Chondrocyte (in vitro differentiated cells): ENCODE measurements at regions not wholly inside any gene's neighbourhood (a gene's known extent, or its start where the extent isn't known, plus 50 kb on each side); places are given as distances from the start of the nearest gene placed in this dataset.

Experiments
- DNase-seq: peaks from one replicate; pipeline ENCODE4 v3.0.0; 2021; ENCODE audit warnings: mixed read lengths, low spot score
- H3K27ac Mint-ChIP-seq: one replicate; pipeline ENCODE4 v1.8.0; 2021; ENCODE audit warnings: mild to moderate bottlenecking, moderate library complexity, mixed read lengths; ENCODE audit not compliant: unreplicated experiment
- H3K27me3 Mint-ChIP-seq: 2 replicates; pipeline ENCODE4 v1.8.0; 2021; ENCODE audit warnings: low read depth, mixed read lengths
- H3K36me3 Mint-ChIP-seq: 2 replicates; pipeline ENCODE4 v1.8.0; 2021; ENCODE audit warnings: low read depth, mixed read lengths
- H3K4me1 Mint-ChIP-seq: 2 replicates; pipeline ENCODE4 v1.8.0; 2021; ENCODE audit warnings: low read depth, mild to moderate bottlenecking, mixed read lengths
- H3K4me3 Mint-ChIP-seq: one replicate; pipeline ENCODE4 v1.8.0; 2021; ENCODE audit warnings: mild to moderate bottlenecking, moderate library complexity, mixed read lengths; ENCODE audit not compliant: unreplicated experiment
- H3K9me3 Mint-ChIP-seq: 2 replicates; pipeline ENCODE4 v1.8.0; 2021; ENCODE audit warnings: low read depth, mixed read lengths
- CTCF ChIP-seq: fragments of 200-600 bp; sonication (generic); IDR thresholded peaks from 2 replicates; pipeline ENCODE4 v1.5.0; 2021; ENCODE audit warnings: antibody characterized with exemption, mild to moderate bottlenecking, moderate library complexity

DNA sequence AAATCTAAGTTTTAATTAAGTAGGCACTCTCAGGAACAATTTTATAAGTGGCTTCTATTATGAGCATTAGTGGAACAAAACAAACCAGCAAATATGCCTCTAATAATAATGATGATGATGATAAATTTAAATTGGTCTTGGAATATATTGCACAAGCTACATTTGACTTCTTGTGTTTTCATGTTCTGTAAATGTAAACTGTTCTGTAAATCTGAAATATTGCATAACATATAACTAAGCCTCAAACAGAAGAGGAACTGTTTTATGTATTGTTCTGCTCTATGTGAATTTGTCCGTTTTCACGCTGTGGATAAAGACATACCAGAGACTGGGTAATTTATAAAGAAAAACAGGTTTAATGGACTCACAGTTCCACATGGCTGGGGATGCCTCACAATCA, 625.2 kb upstream of the CELF2 start:
- Mint-ChIP-seq H3K27me3 (peaks cover 2% of the 10 kb centered on the region), H3K4me1 (no peaks in the 10 kb centered on the region), H3K36me3 (no peaks in the 10 kb centered on the region), H3K4me3 (no peak overlapping the region), H3K27ac (no peak overlapping the region), H3K9me3 (peaks cover 17% of the 10 kb centered on the region)
- no peak for TF ChIP-seq CTCF
- no peak for DNase-seq

DNA sequence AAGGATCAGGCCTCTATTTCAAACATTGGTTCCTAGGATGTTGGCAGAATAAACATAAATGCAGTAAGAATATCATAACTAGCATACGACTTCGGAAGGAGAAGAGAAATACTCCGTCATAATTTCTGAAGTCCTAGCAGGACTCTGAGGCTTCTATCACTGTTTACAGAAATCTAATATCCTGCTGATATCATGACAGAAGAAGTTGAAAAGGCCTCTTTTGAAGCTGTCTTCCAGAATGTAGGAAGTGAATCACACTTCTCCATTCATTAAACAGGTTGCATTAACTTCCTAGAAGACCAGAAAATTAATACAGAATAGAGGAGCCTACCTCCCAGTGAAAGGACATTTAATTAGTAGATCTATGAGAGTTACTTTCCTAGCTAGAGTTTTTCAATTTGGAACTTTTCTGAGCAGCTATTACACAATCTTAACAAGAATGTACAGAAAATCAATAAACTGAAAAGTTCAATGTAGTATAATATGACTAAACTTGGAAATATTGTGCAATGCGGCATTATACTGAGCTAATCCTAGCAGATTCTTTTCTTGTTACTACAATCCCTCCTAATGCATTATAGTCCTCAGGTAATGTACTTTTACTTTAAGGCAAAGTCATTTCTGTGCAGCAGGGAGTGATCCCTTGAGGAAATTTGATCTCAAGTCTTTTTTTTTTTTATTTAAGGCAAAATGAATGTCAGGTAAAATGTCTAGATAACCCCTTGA, 622.6 kb upstream of the CELF2 start:
- Mint-ChIP-seq H3K27ac (no peak overlapping the region), H3K27me3 (peaks cover 2% of the 10 kb centered on the region), H3K9me3 (peaks cover 27% of the 10 kb centered on the region), H3K36me3 (no peaks in the 10 kb centered on the region), H3K4me1 (peaks cover 3% of the 10 kb centered on the region), H3K4me3 (no peak overlapping the region)
- no peak for TF ChIP-seq CTCF
- no peak for DNase-seq

DNA sequence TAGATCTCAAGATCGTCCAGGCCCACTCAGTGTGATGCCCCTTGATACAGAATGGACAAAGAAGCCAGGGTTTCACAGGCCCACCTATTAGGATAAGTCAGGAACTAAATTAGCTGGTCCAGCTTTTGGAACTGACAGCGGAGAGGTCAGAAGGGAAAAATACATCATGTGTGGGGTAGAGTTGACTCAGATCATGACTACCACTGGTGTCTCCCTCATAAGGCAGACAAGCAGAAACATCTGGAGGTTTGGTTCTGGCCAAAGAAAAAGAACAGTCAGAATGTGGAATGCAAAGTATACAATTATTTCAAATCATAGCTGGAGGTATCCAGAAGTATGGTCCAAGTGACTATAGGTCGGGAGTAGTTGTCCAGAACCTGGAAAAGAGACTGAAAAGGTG, 621.1 kb upstream of the CELF2 start:
- Mint-ChIP-seq H3K4me1 (peaks cover 3% of the 10 kb centered on the region), H3K27me3 (peaks cover 2% of the 10 kb centered on the region), H3K27ac (no peak overlapping the region), H3K36me3 (no peaks in the 10 kb centered on the region), H3K4me3 (no peak overlapping the region), H3K9me3 (peaks cover 27% of the 10 kb centered on the region)
- no peak for DNase-seq
- no peak for TF ChIP-seq CTCF

DNA sequence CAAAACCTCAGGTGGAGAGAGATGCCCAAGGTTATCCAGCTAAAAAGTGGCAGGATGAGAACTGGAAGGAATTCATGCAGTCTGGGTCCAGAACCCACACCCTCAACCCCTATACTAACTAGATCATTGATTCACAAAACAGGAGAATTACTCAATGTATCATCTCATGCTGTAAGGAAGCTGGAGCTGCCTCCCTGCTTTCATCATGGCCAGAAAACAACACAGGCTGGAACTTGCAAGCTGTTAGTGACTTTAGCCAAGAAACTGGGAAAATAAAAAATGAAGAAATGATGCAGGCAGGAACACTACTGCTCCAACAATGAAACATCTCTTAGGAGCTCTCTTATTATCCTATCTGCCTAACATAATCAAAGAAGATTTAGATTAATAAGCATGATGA, 619.8 kb upstream of the CELF2 start:
- no peaks in the 10 kb centered on the region for H3K36me3 Mint-ChIP-seq
- H3K27me3 Mint-ChIP-seq: peaks cover 2% of the 10 kb centered on the region

DNA sequence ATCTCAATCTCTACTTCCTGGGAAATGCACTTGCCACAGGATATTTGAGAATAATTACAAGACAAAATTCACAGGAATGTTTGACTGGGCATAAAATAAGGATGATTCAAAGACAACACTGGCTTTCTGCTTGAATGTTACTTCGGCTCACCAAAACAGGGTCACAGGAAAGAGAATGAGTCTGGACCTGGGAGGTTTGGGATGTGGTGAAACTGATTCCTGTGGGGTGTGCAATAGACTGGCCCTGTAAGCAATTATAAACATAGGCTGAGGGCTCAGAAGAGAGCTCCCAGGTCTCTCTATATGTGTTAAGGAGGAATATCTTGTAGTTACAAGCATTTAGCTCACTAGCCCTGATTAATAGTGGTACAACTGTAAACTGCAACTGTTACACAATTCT, 613.9 kb upstream of the CELF2 start:
- Mint-ChIP-seq H3K36me3 (no peaks in the 10 kb centered on the region), H3K9me3 (peaks cover 6% of the 10 kb centered on the region), H3K27me3 (no peaks in the 10 kb centered on the region), H3K4me1 (peaks cover 7% of the 10 kb centered on the region), H3K4me3 (no peak overlapping the region), H3K27ac (no peak overlapping the region)
- no peak for DNase-seq
- no peak for TF ChIP-seq CTCF

More for the DNA sequence above, 619.8 kb upstream of the CELF2 start:
- Mint-ChIP-seq H3K4me3 (no peak overlapping the region), H3K4me1 (peaks cover 3% of the 10 kb centered on the region), H3K27ac (no peak overlapping the region), H3K9me3 (peaks cover 27% of the 10 kb centered on the region)
- no peak for DNase-seq
- no peak for TF ChIP-seq CTCF
